K562 (cell line): ENCODE measurements at regions not wholly inside any gene's neighbourhood (a gene's known extent, or its start where the extent isn't known, plus 50 kb on each side); places are given as distances from the start of the nearest gene placed in this dataset.

ENCODE experiments used
- BCLAF1 ChIP-seq, 2 experiments: fragments of 450-650 bp in 1 of 2; IDR thresholded peaks; 2 replicates each; pipeline ENCODE4 v1.6.1; 2011 to 2017; ENCODE audit warnings: low read depth in 2 of 2, antibody characterized with exemption in 1 of 2, borderline replicate concordance in 1 of 2, low read length in 1 of 2, mild to moderate bottlenecking in 1 of 2, mixed read lengths in 1 of 2; ENCODE audit not compliant: control insufficient read depth in 1 of 2
- HNRNPL ChIP-seq: fragments of 200-400 bp; formaldehyde crosslinking; IDR thresholded peaks from 2 replicates; pipeline ENCODE4 v1.6.1; 2017; ENCODE audit warnings: low read depth, mild to moderate bottlenecking, low read length
- MGA ChIP-seq: fragments of 450-650 bp; IDR thresholded peaks from 2 replicates; pipeline ENCODE4 v1.6.1; 2016; ENCODE audit warnings: mild to moderate bottlenecking, moderate library complexity
- OTX1 ChIP-seq: fragments of 450-650 bp; formaldehyde crosslinking; IDR thresholded peaks from 2 replicates; pipeline ENCODE4 v1.4.0; 2022; ENCODE audit warnings: mild to moderate bottlenecking
- PYGO2 ChIP-seq: fragments of 450-650 bp; IDR thresholded peaks from 2 replicates; pipeline ENCODE4 v1.6.1; 2016; ENCODE audit warnings: mild to moderate bottlenecking, missing genetic modification characterization, moderate library complexity, missing compliant biosample characterization
- TF ChIP-seq, protein P1 (sequence below): fragments of 450-650 bp; conservative IDR thresholded peaks from 2 replicates; pipeline ENCODE4 v1.6.1; 2016; ENCODE audit warnings: missing genetic modification characterization, low read depth, mild to moderate bottlenecking, control low read depth, missing compliant biosample characterization
- TF ChIP-seq, protein P2 (sequence below): sonication (generic); formaldehyde crosslinking; IDR thresholded peaks from 2 replicates; pipeline ENCODE4 v1.8.0; 2022; ENCODE audit warnings: mild to moderate bottlenecking, missing genetic modification reagents
- TF ChIP-seq, protein P3 (sequence below): fragments of 250-450 bp; sonication (Bioruptor Pico); IDR thresholded peaks from 2 replicates; pipeline ENCODE4 v1.5.0; 2021

- TF ChIP-seq MGA (no peak), HNRNPL (no peak), BCLAF1 (IDR thresholded peaks at IDR 0.05; ENCODE audit: borderline replicate concordance in 1 of 2, control insufficient read depth in 1 of 2, low read depth in 2 of 2, low read length in 1 of 2) (no peak), OTX1 (no peak), PYGO2 (tag) (no peak)
- TF ChIP-seq, protein P1, sequence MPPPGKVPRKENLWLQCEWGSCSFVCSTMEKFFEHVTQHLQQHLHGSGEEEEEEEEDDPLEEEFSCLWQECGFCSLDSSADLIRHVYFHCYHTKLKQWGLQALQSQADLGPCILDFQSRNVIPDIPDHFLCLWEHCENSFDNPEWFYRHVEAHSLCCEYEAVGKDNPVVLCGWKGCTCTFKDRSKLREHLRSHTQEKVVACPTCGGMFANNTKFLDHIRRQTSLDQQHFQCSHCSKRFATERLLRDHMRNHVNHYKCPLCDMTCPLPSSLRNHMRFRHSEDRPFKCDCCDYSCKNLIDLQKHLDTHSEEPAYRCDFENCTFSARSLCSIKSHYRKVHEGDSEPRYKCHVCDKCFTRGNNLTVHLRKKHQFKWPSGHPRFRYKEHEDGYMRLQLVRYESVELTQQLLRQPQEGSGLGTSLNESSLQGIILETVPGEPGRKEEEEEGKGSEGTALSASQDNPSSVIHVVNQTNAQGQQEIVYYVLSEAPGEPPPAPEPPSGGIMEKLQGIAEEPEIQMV (tag): no peak
- TF ChIP-seq, protein P2, sequence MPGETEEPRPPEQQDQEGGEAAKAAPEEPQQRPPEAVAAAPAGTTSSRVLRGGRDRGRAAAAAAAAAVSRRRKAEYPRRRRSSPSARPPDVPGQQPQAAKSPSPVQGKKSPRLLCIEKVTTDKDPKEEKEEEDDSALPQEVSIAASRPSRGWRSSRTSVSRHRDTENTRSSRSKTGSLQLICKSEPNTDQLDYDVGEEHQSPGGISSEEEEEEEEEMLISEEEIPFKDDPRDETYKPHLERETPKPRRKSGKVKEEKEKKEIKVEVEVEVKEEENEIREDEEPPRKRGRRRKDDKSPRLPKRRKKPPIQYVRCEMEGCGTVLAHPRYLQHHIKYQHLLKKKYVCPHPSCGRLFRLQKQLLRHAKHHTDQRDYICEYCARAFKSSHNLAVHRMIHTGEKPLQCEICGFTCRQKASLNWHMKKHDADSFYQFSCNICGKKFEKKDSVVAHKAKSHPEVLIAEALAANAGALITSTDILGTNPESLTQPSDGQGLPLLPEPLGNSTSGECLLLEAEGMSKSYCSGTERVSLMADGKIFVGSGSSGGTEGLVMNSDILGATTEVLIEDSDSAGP: no peak
- TF ChIP-seq, protein P3, sequence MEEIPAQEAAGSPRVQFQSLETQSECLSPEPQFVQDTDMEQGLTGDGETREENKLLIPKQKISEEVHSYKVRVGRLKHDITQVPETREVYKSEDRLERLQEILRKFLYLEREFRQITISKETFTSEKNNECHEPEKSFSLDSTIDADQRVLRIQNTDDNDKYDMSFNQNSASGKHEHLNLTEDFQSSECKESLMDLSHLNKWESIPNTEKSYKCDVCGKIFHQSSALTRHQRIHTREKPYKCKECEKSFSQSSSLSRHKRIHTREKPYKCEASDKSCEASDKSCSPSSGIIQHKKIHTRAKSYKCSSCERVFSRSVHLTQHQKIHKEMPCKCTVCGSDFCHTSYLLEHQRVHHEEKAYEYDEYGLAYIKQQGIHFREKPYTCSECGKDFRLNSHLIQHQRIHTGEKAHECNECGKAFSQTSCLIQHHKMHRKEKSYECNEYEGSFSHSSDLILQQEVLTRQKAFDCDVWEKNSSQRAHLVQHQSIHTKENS (CRISPR knock-in tag): no peak
Observed at GRCh38 chr10:121159670-121160069, 308.5 kb downstream of the WDR11 start (continued).
